Sigmoid colon (tissue), 6 donors: ENCODE measurements at regions not wholly inside any gene's neighbourhood (a gene's known extent, or its start where the extent isn't known, plus 50 kb on each side); places are given as distances from the start of the nearest gene placed in this dataset.

Source experiments
- DNase-seq: peaks from one replicate; pipeline ENCODE4 v3.0.0-alpha.2; 2019
- H3K27ac ChIP-seq, 4 donors: fragments of 200-600 bp; sonication (generic); one replicate each; pipeline ENCODE4 v1.5.1; 2016 to 2019; ENCODE audit warnings: mild to moderate bottlenecking in 1 of 4
- H3K27me3 ChIP-seq, 3 donors: fragments of 200-600 bp; sonication (generic); one replicate each; pipeline ENCODE4 v1.5.1; 2019; ENCODE audit warnings: mild to moderate bottlenecking in 1 of 3
- H3K36me3 ChIP-seq, 4 donors: fragments of 200-600 bp; sonication (generic); one replicate each; pipeline ENCODE4 v1.5.1; 2016 to 2019
- H3K4me1 ChIP-seq, 4 donors: fragments of 200-600 bp; sonication (generic); one replicate each; pipeline ENCODE4 v1.5.1; 2017 to 2019
- H3K4me3 ChIP-seq, 4 donors: fragments of 200-600 bp; sonication (generic); one replicate each; pipeline ENCODE4 v1.5.1; 2017 to 2019; ENCODE audit warnings: mild to moderate bottlenecking in 2 of 4, moderate library complexity in 1 of 4
- H3K9me3 ChIP-seq, 4 donors: fragments of 200-600 bp in 3 of 4; sonication (generic) in 3 of 4; one replicate each; pipeline versions ENCODE4 v1.5.1 to v1.6.1; 2013 to 2019
- EP300 ChIP-seq, 4 donors: sonication (generic); formaldehyde crosslinking; IDR thresholded peaks; one replicate each; pipeline ENCODE4 v1.6.1; 2017; ENCODE audit warnings: antibody characterized with exemption in 4 of 4
- POLR2A ChIP-seq, 2 donors: fragments of 450-650 bp; IDR thresholded peaks; one replicate each; pipeline ENCODE4 v1.6.1; 2016; ENCODE audit warnings: antibody characterized with exemption in 2 of 2, mild to moderate bottlenecking in 2 of 2, moderate library complexity in 2 of 2
- POLR2AphosphoS5 ChIP-seq, 4 donors: sonication (generic); formaldehyde crosslinking; IDR thresholded peaks; one replicate each; pipeline ENCODE4 v1.6.1; 2017; ENCODE audit warnings: antibody characterized with exemption in 4 of 4
- WGBS, 2 donors: extraction: QIAGEN DNeasy Blood & Tissue Kit; methylation state at CpG; one replicate each; pipeline ENCODE4 v1.1.7; 2013; 5-methylcytosine and 5-hydroxymethylcytosine counted together
- intact Hi-C: fragments of 100-400 bp; cut with DNase I; formaldehyde crosslinking; loops from one replicate; pipeline ENCODE4 v1.15.1; 2023
- TF ChIP-seq, protein P1 (sequence below), 4 experiments: fragments of 450-650 bp in 3 of 4; fragments of 200-600 bp in 1 of 4; IDR thresholded peaks; one replicate each; pipeline ENCODE4 v1.5.1; 2016 to 2019; ENCODE audit warnings: antibody characterized with exemption in 4 of 4, mild to moderate bottlenecking in 3 of 4, moderate library complexity in 2 of 4
- donor health status: healthy with polysubstance abuse.
- donor health status: healthy.

DNA sequence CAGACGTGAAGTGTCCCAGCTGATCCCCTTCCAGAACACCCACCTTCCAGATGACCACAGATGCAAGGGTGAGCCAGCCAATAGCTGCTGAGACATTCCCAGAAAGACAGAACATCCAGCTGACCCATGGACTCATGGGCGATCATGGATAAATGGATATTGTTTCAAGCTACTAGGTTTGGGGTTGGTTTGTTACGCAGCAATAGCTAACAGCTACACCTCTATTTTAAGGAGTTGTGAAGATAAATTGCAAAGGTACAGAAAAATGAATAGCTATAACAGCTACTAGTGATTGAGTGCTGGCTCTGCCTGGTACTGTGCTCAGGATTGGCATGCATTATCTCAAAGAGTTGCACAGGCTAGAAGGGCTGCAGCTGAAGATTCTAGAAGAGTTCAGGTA lies 122.5 kb downstream of the MIAT start:
- no peak for DNase-seq
- Histone ChIP-seq H3K9me3 (no peaks in the 10 kb centered on the region), H3K4me3 (no peak overlapping the region), H3K27ac (no peak overlapping the region), H3K27me3 (no peaks in the 10 kb centered on the region), H3K4me1 (peaks cover 0 to 27% (median 16%) of the 10 kb centered on the region in 4 donors), H3K36me3 (peaks cover 0 to 11% (median 10%) of the 10 kb centered on the region in 4 donors)
- WGBS, 2 donors: 93 to 99% methylated on average over 3 of the region's 3 CpGs
- TF ChIP-seq POLR2A (IDR thresholded peaks at IDR 0.05): no peak
- no peak for TF ChIP-seq POLR2AphosphoS5 (IDR thresholded peaks at IDR 0.05)
- no peak for TF ChIP-seq EP300 (IDR thresholded peaks at IDR 0.05)
- TF ChIP-seq, protein P1, sequence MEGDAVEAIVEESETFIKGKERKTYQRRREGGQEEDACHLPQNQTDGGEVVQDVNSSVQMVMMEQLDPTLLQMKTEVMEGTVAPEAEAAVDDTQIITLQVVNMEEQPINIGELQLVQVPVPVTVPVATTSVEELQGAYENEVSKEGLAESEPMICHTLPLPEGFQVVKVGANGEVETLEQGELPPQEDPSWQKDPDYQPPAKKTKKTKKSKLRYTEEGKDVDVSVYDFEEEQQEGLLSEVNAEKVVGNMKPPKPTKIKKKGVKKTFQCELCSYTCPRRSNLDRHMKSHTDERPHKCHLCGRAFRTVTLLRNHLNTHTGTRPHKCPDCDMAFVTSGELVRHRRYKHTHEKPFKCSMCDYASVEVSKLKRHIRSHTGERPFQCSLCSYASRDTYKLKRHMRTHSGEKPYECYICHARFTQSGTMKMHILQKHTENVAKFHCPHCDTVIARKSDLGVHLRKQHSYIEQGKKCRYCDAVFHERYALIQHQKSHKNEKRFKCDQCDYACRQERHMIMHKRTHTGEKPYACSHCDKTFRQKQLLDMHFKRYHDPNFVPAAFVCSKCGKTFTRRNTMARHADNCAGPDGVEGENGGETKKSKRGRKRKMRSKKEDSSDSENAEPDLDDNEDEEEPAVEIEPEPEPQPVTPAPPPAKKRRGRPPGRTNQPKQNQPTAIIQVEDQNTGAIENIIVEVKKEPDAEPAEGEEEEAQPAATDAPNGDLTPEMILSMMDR (IDR thresholded peaks at IDR 0.05): no peak
- intact Hi-C loops: no loop called here

DNA sequence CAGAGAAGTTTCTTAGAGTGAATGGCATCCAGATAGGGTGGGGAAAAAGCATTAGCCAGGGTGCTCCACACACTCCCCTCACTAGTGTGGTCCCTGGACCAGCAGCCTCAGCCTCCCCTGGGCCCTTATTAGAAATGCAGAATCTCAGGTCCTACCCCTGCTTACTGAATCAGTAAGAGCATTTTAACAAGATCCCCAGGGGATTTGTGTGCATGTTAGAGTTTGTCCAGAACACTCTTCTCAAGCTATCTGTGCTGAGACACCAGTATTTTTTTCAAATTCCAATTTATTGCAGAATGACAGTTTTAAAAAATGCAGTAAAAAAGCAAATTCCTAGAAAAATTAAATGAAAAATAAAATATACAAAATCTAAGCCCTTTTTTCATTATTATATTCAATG lies 123.1 kb downstream of the MIAT start:
- Histone ChIP-seq H3K27me3 (no peaks in the 10 kb centered on the region), H3K27ac (no peak overlapping the region), H3K4me1 (peaks cover 0 to 27% (median 16%) of the 10 kb centered on the region in 4 donors), H3K9me3 (no peaks in the 10 kb centered on the region), H3K4me3 (no peak overlapping the region), H3K36me3 (peaks cover 0 to 11% (median 10%) of the 10 kb centered on the region in 4 donors)
- DNase-seq: no peak
- intact Hi-C loops: no loop called here
- TF ChIP-seq POLR2AphosphoS5 (IDR thresholded peaks at IDR 0.05): no peak
- TF ChIP-seq, protein P1 (IDR thresholded peaks at IDR 0.05): no peak
- TF ChIP-seq POLR2A (IDR thresholded peaks at IDR 0.05): no peak
- no peak for TF ChIP-seq EP300 (IDR thresholded peaks at IDR 0.05)

DNA sequence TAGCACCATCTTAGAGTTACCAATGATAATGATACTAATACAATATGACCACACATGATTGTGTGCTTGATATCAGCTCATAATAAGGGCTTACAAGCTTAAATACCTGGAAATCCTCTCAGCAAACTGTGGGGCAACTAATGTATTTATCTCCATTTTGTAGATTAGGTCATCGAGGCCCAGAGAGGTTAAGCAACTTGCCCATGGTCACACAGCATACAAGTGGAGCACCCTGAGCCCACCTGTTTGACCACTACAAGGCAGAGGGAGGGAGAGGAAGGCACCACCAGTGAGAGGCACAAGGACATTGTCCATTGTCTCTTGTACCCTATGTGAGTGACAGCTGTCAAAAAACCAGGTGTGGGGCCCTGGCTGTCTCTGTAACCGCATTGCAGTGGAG lies 123.7 kb downstream of the MIAT start:
- Histone ChIP-seq H3K27ac (no peak overlapping the region), H3K4me1 (peaks cover 0 to 27% (median 16%) of the 10 kb centered on the region in 4 donors), H3K9me3 (no peaks in the 10 kb centered on the region), H3K4me3 (no peak overlapping the region), H3K36me3 (peaks cover 0 to 11% (median 10%) of the 10 kb centered on the region in 4 donors), H3K27me3 (no peaks in the 10 kb centered on the region)
- no peak for DNase-seq
- 97% methylated on average over 2 of the region's 2 CpGs for WGBS, 2 donors
- TF ChIP-seq POLR2A (IDR thresholded peaks at IDR 0.05) (no peak), EP300 (IDR thresholded peaks at IDR 0.05) (no peak), POLR2AphosphoS5 (IDR thresholded peaks at IDR 0.05) (no peak)
- TF ChIP-seq, protein P1 (IDR thresholded peaks at IDR 0.05): no peak
- intact Hi-C loops: no loop called here

DNA sequence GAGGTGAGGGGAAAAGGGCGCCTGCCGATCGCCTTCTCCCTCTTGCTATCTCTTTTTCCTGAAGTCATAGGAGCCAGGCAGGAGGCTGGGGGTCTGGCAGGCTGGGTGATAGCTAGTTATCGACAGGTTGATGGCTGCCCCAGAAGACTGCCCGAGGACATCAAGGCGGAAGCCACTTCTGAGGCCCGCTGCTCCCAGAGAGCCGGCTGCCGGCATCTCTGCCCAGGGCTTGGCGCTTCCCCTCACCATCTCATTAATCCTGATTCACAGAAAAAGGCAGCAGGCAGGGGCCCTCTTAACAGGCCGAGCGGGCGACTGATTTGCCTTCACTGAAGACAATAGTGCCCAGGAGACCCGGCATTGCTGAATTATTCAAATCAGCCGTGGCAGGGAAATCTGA lies 124.2 kb downstream of the MIAT start:
- H3K9me3 ChIP-seq: no peaks in the 10 kb centered on the region
- peaks cover 0 to 11% (median 10%) of the 10 kb centered on the region in 4 donors for H3K36me3 ChIP-seq
- TF ChIP-seq POLR2A (IDR thresholded peaks at IDR 0.05) (no peak), POLR2AphosphoS5 (IDR thresholded peaks at IDR 0.05) (no peak), EP300 (IDR thresholded peaks at IDR 0.05) (no peak)
- TF ChIP-seq, protein P1 (IDR thresholded peaks at IDR 0.05): no peak
- no peaks in the 10 kb centered on the region for H3K27me3 ChIP-seq
- DNase-seq: no peak
- H3K4me3 ChIP-seq: no peak overlapping the region
- peaks cover 0 to 25% (median 16%) of the 10 kb centered on the region in 4 donors for H3K4me1 ChIP-seq
- 95 to 97% methylated on average over 15 of the region's 15 CpGs for WGBS, 2 donors
- intact Hi-C loops: no loop called here
- no peak overlapping the region for H3K27ac ChIP-seq

DNA sequence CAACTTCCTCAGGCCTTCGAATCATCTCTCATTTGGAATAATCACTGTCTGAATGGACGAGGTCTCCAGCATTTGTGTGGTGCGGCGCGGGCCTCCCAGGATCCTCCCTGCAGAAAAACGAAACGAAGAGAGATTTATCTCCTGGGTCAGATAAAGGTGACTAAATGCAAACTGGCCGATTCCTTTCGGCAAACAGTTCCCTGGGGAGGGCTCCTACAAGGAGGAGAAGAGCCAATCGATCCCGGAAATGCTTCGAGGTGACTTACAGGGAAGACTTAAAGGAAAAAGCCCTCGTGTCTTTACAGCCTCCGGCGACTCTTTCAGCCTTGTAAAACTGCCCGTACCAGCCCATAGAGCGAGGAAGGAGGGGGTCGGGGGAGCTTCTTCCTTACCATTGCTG lies 126.5 kb downstream of the MIAT start:
- DNase-seq: no peak
- WGBS, 2 donors: 52 to 59% methylated on average over 18 of the region's 18 CpGs
- Histone ChIP-seq H3K27ac (no peak overlapping the region), H3K27me3 (no peaks in the 10 kb centered on the region), H3K36me3 (peaks cover 0 to 11% (median 10%) of the 10 kb centered on the region in 4 donors), H3K4me3 (no peak overlapping the region), H3K4me1 (peaks cover 0 to 2% (median under 1%) of the 10 kb centered on the region in 4 donors), H3K9me3 (no peaks in the 10 kb centered on the region)
- TF ChIP-seq, protein P1 (IDR thresholded peaks at IDR 0.05): no peak
- TF ChIP-seq EP300 (IDR thresholded peaks at IDR 0.05): no peak
- intact Hi-C loops: no loop called here
